Head of caudate nucleus (tissue), 42 donors: ENCODE measurements at regions not wholly inside any gene's neighbourhood (a gene's known extent, or its start where the extent isn't known, plus 50 kb on each side); places are given as distances from the start of the nearest gene placed in this dataset.
"Not testable (repeated sequence)": the region's sequence is repeated elsewhere in the genome, so short reads cannot be mapped to it uniquely, and the experiment has no call there.

ENCODE experiments used
- DNase-seq, 42 donors: peaks; one replicate each; pipeline versions ENCODE4 v3.0.0 to v3.0.0-alpha.2; 2020 to 2021; ENCODE audit warnings: mixed read lengths in 7 of 42
- intact Hi-C: fragments of 100-400 bp; cut with DNase I; formaldehyde crosslinking; loops from one replicate; pipeline ENCODE4 v1.15.0; 2022

DNA sequence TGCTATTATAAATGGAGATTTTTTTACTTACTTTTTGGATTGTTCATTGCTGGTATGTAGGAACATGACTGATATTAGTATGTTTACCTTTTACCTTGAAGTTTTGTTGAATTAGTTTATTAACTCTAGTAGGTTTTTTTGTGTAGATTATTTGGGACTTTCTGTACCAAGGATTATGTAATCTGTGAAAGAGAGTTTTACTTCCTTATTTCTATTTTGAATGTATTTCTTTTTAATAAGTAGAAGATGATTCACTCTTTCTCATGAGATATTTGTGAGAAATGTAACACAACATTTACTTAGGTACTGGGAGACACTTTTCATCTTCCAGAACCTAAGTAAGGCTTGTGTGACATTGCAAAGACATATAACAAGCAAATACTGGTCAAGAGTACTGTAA is 473.9 kb upstream of the HS3ST5 start:
- intact Hi-C loops, result no loop called here
- DNase-seq, result no peak

DNA sequence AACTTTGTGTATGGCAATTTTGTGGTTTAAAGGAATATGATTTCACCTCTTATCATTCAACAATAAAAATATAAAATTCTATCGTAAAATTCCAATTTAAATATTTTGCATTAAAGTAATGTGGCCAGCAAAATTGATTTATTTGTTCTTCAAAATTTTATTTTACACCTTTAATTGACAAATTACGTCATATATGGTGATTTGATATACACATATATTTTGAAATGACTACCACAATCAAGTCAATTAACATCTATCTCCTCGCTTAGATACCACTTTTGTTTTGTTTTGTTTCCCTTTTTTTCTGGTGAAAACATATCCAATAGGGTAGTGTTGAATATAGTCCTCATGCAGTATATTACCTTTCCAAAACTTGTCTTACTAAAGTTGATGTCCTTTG is 467.6 kb upstream of the HS3ST5 start:
- intact Hi-C loops, result no loop called here
- DNase-seq, result no peak

DNA sequence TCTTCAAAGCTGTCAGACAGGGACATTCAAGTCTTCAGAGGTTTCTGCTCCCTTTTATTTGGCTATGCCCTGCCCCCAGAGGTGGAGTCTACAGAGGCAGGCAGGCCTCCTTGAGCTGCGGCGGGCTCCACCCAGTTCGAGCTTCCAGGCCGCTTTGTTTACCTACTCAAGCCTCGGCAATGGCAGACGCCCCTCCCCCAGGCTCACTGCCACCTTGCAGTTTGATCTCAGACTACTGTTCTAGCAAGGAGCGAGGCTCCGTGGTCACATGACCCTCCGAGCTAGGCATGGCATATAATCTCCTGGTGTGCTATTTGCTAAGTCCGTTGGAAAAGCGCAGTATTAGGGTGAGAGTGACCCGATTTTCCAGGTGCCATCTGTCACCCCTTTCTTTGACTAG is 462.6 kb upstream of the HS3ST5 start:
- DNase-seq, intact Hi-C loops: not testable (repeated sequence)

DNA sequence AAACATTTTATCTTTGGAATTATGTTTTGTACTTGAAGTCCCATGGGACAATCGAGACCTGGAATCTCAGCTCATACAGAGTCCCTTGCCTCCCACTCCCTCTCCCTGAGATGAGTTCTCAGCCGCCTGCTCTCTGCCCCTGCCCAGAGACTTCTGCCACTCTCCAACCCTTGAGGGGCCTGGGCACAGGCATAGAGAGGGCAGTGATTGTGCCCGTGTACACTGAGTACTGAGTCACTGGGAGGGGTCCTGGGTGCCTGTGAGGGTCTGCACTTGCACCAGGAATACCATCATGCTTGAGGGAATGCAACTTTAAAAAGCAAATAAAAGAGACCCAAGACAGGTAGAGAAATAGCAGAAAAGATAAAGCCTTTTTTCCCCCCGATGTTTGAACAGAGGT is 453.8 kb upstream of the HS3ST5 start:
- intact Hi-C loops, result no loop called here
- no peak for DNase-seq

DNA sequence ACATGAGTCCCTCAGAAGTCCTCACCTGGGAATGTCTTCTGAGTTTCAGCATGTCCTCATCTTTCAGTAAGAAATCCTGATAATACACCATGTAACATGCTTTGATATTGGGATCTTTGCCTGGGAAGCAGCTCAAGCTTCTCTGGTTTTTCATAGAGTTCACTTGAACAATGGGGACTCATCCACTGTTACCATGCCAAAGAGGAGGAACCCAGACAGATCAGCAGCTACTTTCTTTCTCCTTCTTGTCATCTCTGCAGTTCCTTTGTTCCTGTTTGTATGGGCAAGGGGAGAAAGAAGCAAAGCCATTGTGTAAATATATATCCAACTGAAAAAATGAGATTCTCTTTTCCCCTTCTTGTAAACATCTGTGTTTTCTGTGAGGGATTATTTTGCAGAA is 450.6 kb upstream of the HS3ST5 start:
- intact Hi-C loops, result no loop called here
- no peak for DNase-seq

DNA sequence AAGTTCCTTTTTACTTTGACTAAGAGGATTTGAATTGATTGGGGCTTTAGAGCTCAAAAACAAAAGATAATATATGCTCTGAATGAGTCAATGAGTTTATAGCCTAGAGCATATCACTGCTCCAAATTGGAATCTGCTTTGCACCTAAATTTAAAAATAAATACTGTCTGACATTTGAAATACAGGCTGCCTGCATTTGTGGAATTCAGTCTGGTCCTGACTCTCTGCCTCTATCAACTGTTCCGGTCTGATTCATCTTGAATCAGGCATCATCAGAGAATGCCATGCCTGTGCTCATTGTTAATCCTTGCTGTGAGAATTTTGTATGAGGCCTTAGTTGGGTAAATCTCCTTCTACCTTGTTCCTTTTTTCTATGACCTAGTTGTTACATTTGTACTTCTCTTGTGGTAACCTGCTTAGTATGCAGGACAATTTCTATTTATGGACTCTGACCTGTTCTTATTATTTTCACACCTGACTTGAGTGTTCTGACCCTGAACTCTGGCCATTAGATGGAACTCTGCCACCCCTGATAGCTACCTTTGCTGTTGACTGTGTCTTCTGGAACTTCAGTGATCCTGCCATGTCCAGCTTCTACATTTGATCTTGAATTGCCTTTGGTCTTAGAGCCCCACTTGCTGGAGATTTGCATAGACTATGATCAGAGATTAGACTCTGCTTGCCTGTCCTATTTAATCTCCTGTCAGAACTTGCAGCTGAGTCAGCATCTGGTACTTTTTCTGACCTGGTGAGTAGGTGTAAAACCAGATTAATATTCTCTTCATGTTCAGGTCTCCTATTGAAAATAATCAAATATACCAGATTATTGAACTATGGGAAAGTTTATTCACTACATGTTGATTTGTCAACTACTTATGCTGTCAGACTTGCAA is 442.7 kb upstream of the HS3ST5 start:
- peak in 1 of 42 donors; percentile 10 for DNase-seq
- intact Hi-C loops, result no loop called here

DNA sequence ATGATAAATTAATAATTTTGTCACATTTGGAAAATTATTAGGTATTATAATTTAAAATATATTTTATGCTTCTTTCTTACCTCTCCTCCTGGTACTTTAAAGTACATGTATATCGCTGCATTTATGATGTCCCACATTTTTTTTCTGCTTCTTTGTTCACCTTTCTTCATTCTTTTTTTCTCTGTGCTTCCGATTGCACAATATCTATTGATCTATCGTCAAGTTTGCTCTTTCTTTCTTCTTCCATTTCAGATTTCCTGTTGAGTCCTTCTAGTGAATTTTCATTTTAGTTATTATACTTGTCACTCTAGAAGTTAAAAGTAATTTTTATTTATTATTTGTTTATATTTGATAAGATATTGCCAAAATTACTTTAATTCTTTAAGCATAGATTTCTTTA is 441.0 kb upstream of the HS3ST5 start:
- no peak for DNase-seq
- intact Hi-C loops, result no loop called here

DNA sequence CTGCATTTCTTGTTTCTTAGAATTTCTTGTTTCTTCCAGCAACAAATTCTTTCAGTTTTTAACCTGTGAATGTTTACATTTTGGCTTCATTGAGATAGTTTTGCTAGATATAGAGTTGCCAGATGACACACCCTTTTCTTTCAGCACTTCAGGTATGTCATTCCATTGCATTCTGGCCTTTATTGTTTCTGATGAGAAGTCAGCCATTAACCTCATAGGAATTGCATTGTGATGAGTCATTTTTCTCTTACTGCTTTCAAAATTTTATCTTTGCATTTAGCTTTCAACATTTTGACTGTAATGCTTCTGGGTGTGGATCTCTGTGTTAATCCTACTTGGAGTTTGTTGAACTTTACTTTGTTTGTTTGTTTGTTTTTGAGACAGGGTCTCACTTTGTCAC is 440.3 kb upstream of the HS3ST5 start:
- intact Hi-C loops, result no loop called here
- DNase-seq, result no peak

DNA sequence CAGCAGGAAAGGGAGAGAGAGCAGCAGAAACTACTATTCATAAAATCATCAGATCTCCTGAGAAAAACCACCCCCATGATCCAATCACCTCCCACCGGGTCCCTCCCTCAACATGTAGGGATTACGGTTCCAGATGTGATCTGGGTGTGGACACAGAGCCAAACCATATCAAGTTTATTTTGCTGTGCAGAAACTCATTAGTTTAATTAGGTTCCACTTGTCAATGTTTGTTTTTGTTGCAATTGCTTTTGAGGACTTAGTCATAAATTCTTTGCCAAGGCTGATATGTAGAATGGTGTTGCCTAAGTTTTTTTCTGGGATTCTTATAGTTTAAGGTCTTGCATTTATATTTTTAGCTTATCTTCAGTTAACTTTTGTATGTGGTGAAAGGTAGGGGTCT is 422.0 kb upstream of the HS3ST5 start:
- intact Hi-C loops, result no loop called here
- DNase-seq, result no peak

DNA sequence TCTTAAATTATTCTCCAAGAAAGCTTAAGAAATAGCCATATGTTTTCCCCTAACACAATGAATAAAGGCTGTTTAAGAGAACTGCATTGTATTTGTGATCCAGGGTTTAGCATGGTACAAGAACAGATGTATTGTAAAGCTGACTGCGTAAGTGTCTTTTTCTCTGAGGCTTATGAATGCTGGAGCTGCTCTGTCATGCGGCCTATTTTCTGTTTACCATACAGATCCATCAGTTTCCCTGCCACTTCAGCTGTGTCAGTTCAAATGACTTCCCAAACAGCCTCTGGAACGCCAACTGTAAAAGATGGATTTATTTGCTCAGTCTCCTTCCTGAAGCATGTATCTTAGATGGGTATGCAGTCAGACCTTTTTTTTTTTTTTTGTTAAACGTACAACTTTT is 419.3 kb upstream of the HS3ST5 start:
- intact Hi-C loops, result no loop called here
- DNase-seq, result peak in 2 of 42 donors; percentile 8 to 18

DNA sequence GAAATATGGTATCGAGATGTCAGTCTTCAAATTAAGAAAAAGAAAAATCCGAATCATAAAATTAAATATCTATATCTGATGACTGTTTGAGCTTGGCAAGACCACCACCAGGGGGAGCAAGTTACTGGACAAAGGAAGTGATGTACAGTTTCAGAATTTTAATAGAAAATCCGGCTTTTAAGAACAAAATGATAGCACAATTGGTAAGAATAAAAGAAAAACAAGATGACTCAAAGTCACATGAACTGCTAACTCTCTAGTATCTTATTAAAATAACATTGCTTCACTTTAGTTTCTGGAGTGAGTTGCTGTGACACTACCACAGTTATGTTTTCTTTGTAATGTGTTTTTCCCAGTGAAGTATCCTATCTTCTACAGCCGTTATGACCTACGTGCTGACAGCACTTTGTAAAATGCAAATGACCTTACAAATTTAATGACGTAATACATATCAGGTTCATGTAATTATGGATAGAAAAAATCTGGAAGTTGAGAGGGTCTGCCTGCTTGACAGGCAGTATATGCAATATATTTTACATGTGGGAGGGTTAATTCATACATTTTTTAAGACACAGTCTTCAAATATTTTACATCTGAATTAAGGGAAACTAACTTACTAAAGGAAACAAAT is 405.3 kb upstream of the HS3ST5 start:
- peak; percentile 17 to 91 (median 67) for DNase-seq
- intact Hi-C loops, result no loop called here

DNA sequence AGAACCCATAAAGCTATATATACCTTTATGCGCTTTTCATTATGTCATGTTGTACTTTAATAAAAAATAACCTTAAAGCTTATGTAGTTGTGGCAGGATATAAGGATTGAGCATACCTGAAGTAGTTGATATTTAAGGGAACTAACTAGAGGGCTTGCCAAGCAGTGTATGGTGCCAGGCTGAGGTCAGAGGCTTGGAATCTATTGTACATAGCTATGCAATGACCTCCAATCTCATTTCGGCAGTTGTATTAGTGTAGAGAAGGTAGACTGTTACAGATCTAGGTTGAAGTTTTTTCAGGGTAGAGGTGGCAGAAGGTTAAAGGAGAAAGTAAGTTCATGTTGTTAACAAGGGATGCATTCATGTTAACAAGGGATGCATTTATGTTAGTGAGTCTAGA is 397.7 kb upstream of the HS3ST5 start:
- intact Hi-C loops, result no loop called here
- DNase-seq, result no peak

DNA sequence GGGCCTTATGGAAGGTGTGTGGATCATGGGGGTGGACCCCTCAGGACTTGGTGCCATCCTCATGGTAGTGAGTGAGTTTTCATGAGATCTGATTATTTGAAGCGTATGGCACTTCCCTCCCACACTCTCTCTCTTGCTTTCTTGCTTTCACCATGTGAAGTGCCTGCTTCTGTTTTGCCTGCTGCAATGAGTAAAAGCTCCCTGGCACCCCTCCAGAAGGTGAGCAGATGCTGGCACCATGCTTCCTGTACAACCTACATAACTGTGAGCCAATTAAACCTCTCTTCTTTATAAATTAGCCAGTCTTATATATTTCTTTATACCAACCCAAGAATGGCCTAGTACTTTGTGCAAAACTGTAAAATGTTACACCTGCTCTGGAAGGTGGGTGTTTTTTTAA is 396.8 kb upstream of the HS3ST5 start:
- peak in 1 of 42 donors; percentile 15 for DNase-seq
- intact Hi-C loops, result no loop called here

DNA sequence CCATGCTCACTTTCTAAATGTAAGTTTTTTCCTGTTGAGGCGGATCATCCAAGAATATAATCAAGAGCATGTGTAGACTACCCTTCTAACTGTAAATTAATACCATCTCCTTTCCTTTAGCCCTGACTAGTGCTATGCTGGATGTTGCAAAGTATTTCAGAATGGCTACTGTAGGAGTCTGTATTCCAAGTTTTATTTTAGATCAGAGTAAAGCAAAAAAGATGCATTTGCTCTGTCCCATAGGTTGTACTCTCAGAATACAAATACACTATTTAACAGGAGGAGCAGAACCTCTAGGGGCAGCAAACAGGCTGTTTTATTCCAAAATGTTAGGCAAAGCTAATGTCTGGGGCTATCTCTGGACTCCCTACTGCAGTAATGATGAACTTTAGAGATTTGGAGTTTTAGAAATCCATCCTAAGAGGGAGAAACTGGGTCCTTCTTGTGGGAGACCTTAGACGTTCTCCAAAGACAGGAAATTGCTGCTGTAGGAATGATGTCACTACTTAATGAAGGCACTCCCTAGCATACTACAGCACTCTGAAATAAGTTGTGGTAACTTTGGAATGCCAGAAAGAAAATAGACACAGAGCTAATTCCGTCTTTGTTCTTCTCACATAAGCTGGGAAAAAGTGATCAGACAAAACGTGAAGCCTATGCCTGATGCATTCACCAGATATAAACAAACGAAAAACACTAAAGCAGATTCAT is 392.4 kb upstream of the HS3ST5 start:
- intact Hi-C loops, result no loop called here
- no peak for DNase-seq

DNA sequence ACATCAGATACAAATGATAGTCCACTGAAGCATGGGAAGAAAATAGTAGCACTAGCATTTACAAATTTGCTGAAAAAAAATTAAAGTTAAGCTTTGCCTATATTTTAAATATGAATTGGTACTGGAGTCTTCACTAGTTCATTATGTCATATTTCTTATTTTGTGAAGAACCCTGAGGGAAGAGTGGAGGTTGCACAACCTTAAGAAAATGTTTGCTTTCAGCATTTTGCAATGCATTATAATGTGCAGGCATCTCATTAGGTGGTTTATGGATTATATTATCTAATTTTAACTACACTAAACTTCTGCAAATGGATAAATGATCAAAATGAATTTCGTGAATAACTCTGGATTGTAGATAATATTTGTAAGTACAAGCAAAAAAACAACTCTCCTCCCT is 390.8 kb upstream of the HS3ST5 start:
- intact Hi-C loops, result no loop called here
- DNase-seq, result no peak

DNA sequence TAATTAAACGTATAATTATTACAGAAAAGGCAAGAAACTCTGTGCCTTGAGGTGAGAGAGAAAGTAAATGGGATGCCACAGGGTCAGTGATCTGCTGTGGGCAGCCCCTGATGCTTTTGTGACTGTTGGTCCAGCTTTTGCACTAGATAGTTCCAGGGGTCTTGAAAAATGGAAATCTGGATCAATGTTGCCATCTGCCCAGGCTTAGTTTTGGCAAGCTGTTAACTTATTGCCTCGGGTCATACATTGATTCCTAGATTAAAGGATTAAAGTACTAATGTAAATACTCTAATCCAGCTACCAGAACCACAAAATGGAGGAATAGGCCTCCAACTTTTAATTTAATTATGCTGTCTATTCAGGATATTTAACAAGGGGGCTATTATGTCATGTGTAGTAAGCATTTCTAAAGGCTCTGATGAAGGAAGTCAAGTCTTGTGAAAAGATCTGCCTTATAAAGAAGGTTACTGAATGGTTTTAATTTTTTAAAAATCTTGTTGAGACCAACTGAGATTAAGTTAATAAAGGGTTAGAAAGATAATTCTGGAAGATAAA is 376.0 kb upstream of the HS3ST5 start:
- intact Hi-C loops, result no loop called here
- no peak for DNase-seq

DNA sequence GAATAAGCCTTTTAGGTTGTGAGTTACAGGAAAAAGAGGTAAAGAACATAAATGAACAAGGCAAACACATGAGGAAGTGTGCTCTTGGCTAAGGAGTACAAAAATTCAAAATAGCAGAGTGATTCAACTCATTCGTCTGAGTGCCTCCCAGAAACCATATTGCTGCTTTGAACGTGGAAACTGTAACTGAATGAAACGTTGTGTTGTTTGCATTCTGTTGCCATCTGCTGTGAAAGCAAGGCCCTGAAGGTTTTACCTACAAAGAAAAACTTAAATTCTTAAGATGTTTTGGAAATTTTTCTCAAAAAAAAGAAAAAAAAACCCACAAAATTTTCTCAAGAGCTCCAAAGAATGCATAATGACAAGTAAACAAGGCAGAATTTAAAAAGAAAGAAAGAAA is 375.4 kb upstream of the HS3ST5 start:
- intact Hi-C loops, result no loop called here
- no peak for DNase-seq

DNA sequence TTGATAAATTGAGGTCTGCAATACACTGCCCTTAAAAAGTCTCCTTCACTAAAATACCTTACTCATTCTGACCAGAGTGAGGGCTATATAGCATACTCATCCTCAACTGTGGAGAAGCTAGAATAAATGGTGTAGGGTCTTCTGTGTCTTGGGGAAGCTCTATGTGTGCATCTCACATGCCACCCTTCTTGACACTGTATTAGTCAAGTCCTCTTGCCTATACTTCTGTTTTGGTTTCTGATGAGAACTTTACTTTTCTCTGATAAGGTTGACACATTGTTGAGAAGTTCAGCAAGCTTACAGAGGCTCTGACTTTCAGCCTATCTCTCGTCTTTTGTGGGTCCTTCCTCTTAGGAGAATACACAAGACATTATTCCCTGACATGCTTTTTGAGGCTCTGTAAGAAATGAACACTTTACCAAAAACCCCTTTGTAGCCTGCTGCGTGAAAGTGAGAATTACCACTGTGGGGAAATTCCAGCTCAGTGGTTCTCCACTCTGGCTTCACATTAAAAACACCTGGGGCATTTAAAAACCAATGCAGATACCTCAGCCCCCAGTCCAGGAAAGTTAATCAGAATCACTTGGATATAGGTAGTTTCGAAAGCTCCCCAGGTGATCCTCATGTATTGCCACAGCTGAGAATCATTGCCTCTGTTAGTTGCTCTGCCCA is 372.1 kb upstream of the HS3ST5 start:
- DNase-seq, result no peak
- intact Hi-C loops, result no loop called here

DNA sequence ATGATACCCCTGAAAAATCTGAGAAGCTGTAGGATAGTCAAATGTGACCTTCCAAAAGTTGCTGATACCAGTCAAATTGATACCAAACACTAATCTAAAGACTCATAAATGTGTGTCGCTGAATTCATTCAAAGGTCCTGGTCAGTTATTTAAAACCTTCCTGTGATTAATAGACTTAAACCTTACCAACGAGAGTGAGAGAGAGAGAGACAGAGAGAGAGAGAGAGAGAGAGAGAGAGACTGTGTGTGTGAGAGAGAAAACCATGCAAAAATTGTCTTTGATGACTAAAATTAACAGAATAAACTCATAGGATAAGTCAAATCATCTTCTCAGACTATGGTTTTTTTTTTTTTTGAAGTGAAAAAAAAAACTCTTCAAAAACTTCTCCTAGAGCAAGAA is 370.9 kb upstream of the HS3ST5 start:
- no peak for DNase-seq
- intact Hi-C loops, result no loop called here
